ENCODE measurements at regions not wholly inside any gene's neighbourhood (a gene's known extent, or its start where the extent isn't known, plus 50 kb on each side); places are given as distances from the start of the nearest gene placed in this dataset.

DNA sequence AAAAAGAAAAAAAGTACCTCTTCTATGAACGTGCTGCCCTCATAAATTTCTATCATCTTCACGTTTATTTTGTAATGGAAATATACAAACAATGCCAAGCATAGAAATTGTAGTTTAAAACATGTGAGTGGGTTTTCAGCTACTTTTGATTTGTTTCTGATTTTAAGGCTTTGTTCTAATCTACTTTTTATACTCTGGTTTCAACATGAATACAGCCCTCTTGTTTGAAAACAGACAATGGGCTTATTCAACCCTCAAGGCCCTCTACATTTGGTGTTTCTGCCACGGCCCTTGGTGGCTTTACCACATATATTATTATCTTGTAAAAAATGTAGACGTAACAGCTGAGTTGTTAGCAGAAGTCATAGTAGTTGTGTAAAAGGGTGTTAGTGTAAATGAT, 153.9 kb downstream of the SOX4 start:
- no peaks in the 10 kb centered on the region for H3K36me3 ChIP-seq (ENCODE audit: insufficient read depth, low read length)
- TF ChIP-seq EZH2 (IDR thresholded peaks at IDR 0.05; ENCODE audit: insufficient read depth, low read length) = no peak
- TF ChIP-seq, protein P1, sequence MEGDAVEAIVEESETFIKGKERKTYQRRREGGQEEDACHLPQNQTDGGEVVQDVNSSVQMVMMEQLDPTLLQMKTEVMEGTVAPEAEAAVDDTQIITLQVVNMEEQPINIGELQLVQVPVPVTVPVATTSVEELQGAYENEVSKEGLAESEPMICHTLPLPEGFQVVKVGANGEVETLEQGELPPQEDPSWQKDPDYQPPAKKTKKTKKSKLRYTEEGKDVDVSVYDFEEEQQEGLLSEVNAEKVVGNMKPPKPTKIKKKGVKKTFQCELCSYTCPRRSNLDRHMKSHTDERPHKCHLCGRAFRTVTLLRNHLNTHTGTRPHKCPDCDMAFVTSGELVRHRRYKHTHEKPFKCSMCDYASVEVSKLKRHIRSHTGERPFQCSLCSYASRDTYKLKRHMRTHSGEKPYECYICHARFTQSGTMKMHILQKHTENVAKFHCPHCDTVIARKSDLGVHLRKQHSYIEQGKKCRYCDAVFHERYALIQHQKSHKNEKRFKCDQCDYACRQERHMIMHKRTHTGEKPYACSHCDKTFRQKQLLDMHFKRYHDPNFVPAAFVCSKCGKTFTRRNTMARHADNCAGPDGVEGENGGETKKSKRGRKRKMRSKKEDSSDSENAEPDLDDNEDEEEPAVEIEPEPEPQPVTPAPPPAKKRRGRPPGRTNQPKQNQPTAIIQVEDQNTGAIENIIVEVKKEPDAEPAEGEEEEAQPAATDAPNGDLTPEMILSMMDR (IDR thresholded peaks at IDR 0.05; ENCODE audit: insufficient read depth, low read depth, low read length) = no peak
- no peak overlapping the region for H3K4me3 ChIP-seq (ENCODE audit: insufficient read depth, low read depth, low read length)
- H3K27ac ChIP-seq (ENCODE audit: low read depth, low read length) = no peak overlapping the region
- no peak for DNase-seq (ENCODE audit: low read depth)
- no peak overlapping the region for H3K9ac ChIP-seq (ENCODE audit: low read length)
- H3K27me3 Mint-ChIP-seq (ENCODE audit: low read depth, unreplicated experiment) = no peaks in the 10 kb centered on the region
- H3K79me2 ChIP-seq (ENCODE audit: insufficient read depth, low read length) = peaks cover 64% of the 10 kb centered on the region
- H3K4me1 ChIP-seq (ENCODE audit: insufficient read depth, low read length) = peaks cover 28% of the 10 kb centered on the region
- no peaks in the 10 kb centered on the region for H3K9me3 ChIP-seq (ENCODE audit: insufficient read depth, low read depth, low read length)
- H3K4me2 ChIP-seq (ENCODE audit: low read length) = no peak overlapping the region
- no peak overlapping the region for H3K4me3 Mint-ChIP-seq (ENCODE audit: unreplicated experiment)
- H3K4me1 Mint-ChIP-seq (ENCODE audit: low read depth, unreplicated experiment) = peaks cover 48% of the 10 kb centered on the region
- no peak overlapping the region for H3K27ac Mint-ChIP-seq (ENCODE audit: unreplicated experiment)
- H2AFZ ChIP-seq (ENCODE audit: low read depth, low read length) = no peak overlapping the region
- H3K27me3 ChIP-seq (ENCODE audit: insufficient read depth, low read length) = no peaks in the 10 kb centered on the region
- H3K9me3 Mint-ChIP-seq (ENCODE audit: unreplicated experiment) = no peaks in the 10 kb centered on the region
- no peaks in the 10 kb centered on the region for H4K20me1 ChIP-seq (ENCODE audit: insufficient read depth, low read length)
- no peaks in the 10 kb centered on the region for H3K36me3 Mint-ChIP-seq (ENCODE audit: low read depth, unreplicated experiment)
- no peak for FAIRE-seq

DNA sequence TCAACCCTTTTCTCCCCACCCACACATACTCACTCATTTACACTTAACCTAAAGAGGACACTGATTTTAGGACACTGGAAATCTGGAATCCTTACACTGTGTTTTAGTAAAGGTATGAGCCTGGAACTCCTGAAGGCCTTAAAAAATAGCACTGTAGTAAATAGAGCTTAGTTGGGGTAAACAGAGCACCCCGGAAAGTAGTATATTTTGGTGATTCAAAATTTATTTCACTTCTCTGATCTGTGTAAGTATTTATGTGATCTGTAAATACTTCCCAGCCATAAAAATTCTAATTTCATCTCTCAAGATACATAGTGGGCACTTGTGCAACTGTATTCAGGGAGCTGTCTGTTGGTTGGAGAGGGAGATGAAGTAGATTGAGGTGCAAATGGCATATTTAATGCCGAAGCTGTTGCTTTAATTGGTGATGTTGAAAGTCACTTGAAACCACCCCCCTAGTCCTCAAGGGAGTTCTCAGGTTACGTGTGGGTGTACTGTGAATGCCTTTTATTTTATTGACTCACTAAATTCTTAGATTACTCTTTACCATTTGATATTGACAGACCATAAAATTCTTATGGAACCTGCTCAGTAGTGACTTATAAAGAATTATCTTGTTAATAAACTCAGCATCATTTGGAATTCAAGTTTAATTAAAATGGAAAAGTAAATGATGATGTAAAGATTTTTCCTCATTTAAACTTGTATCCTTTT, 154.9 kb downstream of the SOX4 start:
- H3K9ac ChIP-seq (ENCODE audit: low read length) = no peak overlapping the region
- FAIRE-seq (no peak), DNase-seq (ENCODE audit: low read depth) (peak; percentile 78)
- peak overlapping the region; percentile 17 for H3K27ac ChIP-seq (ENCODE audit: low read depth, low read length)
- Mint-ChIP-seq H3K27me3 (ENCODE audit: low read depth, unreplicated experiment) (no peaks in the 10 kb centered on the region), H3K4me1 (ENCODE audit: low read depth, unreplicated experiment) (peaks cover 47% of the 10 kb centered on the region), H3K27ac (ENCODE audit: unreplicated experiment) (peak overlapping the region; percentile 90), H3K36me3 (ENCODE audit: low read depth, unreplicated experiment) (no peaks in the 10 kb centered on the region), H3K9me3 (ENCODE audit: unreplicated experiment) (no peaks in the 10 kb centered on the region), H3K4me3 (ENCODE audit: unreplicated experiment) (peak overlapping the region; percentile 31)
- H3K4me3 ChIP-seq (ENCODE audit: insufficient read depth, low read depth, low read length) = no peak overlapping the region
- H3K4me1 ChIP-seq (ENCODE audit: insufficient read depth, low read length) = peaks cover 29% of the 10 kb centered on the region
- H2AFZ ChIP-seq (ENCODE audit: low read depth, low read length) = no peak overlapping the region
- H3K36me3 ChIP-seq (ENCODE audit: insufficient read depth, low read length) = no peaks in the 10 kb centered on the region
- H4K20me1 ChIP-seq (ENCODE audit: insufficient read depth, low read length) = no peaks in the 10 kb centered on the region
- H3K79me2 ChIP-seq (ENCODE audit: insufficient read depth, low read length) = peaks cover 64% of the 10 kb centered on the region
- no peak for TF ChIP-seq EZH2 (IDR thresholded peaks at IDR 0.05; ENCODE audit: insufficient read depth, low read length)
- TF ChIP-seq, protein P1 (IDR thresholded peaks at IDR 0.05; ENCODE audit: insufficient read depth, low read depth, low read length) = no peak
- no peaks in the 10 kb centered on the region for H3K27me3 ChIP-seq (ENCODE audit: insufficient read depth, low read length)
- peak overlapping the region; percentile 53 for H3K4me2 ChIP-seq (ENCODE audit: low read length)
- H3K9me3 ChIP-seq (ENCODE audit: insufficient read depth, low read depth, low read length) = no peaks in the 10 kb centered on the region

DNA sequence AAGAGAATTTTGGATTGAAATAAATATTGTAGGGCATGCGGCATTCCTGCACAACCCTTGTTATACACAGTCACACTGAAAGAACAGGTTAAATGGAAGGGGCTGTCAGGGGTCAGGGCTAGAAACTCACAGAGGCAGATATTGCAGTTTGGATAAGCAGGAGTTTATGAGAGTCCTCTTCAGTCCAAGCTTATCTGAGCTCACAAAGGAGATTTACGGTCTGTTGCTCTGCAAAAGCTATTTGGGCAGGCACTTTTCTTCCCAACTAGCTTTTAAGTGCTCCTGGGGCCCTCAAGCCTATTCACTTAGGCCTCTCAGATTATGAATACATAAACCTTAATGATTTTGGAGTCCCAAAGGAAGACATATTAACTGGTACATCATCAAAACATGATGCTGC, 156.2 kb downstream of the SOX4 start:
- FAIRE-seq (no peak), DNase-seq (ENCODE audit: low read depth) (no peak)
- no peaks in the 10 kb centered on the region for H3K9me3 Mint-ChIP-seq (ENCODE audit: unreplicated experiment)
- H3K4me3 ChIP-seq (ENCODE audit: insufficient read depth, low read depth, low read length) = no peak overlapping the region
- H2AFZ ChIP-seq (ENCODE audit: low read depth, low read length) = no peak overlapping the region
- no peak overlapping the region for H3K4me3 Mint-ChIP-seq (ENCODE audit: unreplicated experiment)
- H3K27ac ChIP-seq (ENCODE audit: low read depth, low read length) = no peak overlapping the region
- H3K36me3 Mint-ChIP-seq (ENCODE audit: low read depth, unreplicated experiment) = no peaks in the 10 kb centered on the region
- TF ChIP-seq, protein P1 (IDR thresholded peaks at IDR 0.05; ENCODE audit: insufficient read depth, low read depth, low read length) = no peak
- TF ChIP-seq EZH2 (IDR thresholded peaks at IDR 0.05; ENCODE audit: insufficient read depth, low read length) = no peak
- no peak overlapping the region for H3K4me2 ChIP-seq (ENCODE audit: low read length)
- no peaks in the 10 kb centered on the region for H4K20me1 ChIP-seq (ENCODE audit: insufficient read depth, low read length)
- peaks cover 57% of the 10 kb centered on the region for H3K4me1 Mint-ChIP-seq (ENCODE audit: low read depth, unreplicated experiment)
- no peaks in the 10 kb centered on the region for H3K27me3 Mint-ChIP-seq (ENCODE audit: low read depth, unreplicated experiment)
- peaks cover 60% of the 10 kb centered on the region for H3K79me2 ChIP-seq (ENCODE audit: insufficient read depth, low read length)
- H3K27me3 ChIP-seq (ENCODE audit: insufficient read depth, low read length) = no peaks in the 10 kb centered on the region
- H3K27ac Mint-ChIP-seq (ENCODE audit: unreplicated experiment) = no peak overlapping the region
- H3K4me1 ChIP-seq (ENCODE audit: insufficient read depth, low read length) = peaks cover 42% of the 10 kb centered on the region
- no peaks in the 10 kb centered on the region for H3K9me3 ChIP-seq (ENCODE audit: insufficient read depth, low read depth, low read length)
- H3K9ac ChIP-seq (ENCODE audit: low read length) = no peak overlapping the region
- H3K36me3 ChIP-seq (ENCODE audit: insufficient read depth, low read length) = no peaks in the 10 kb centered on the region
